COLO668 (cell line): ENCODE measurements at regions not wholly inside any gene's neighbourhood (a gene's known extent, or its start where the extent isn't known, plus 50 kb on each side); places are given as distances from the start of the nearest gene placed in this dataset.
"Not testable (repeated sequence)": the region's sequence is repeated elsewhere in the genome, so short reads cannot be mapped to it uniquely, and the experiment has no call there.

Experiments
- DNase-seq: peaks from one replicate; lab custom pipeline; 2025; ENCODE audit not compliant: unreplicated experiment; lab: John Stamatoyannopoulos, UW

DNA sequence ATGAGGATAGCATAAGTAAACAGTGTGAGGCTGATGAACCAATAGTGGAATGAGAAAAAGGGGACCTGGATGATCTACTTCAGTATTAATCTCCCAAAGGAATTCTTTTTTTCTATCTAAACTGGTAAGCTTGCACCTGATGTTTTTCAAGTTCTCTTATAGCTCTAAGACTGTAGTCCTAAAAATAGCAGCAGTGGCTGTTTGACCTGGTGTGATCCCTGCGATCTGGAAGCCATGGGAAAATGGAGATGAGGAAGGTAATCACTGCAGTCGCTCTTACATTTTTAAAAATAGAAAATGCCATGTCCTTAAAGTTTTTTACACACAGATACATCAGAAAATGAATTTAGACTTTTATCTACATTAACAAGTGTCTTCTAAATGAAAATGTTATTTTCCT lies 926.4 kb upstream of the SLC35B3 start:
- DNase-seq: no peak

DNA sequence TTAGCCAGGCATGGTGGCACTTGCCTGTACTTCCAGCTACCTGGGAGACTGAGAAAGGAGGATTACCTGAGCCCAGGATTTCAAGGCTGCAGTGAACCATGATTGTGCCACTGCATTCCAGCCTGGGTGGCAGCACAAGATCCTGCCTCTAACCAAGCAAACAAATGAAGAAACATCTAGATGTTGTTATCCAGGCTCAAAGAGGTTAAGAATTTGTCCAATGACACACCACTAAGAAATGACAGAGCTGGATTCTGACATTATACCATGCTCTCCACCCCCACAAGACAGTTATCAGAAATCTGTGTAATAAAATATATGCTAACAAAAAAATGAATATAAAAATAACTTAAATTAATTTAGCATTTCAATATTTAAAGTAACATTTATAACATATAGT lies 925.5 kb upstream of the SLC35B3 start:
- no peak for DNase-seq

DNA sequence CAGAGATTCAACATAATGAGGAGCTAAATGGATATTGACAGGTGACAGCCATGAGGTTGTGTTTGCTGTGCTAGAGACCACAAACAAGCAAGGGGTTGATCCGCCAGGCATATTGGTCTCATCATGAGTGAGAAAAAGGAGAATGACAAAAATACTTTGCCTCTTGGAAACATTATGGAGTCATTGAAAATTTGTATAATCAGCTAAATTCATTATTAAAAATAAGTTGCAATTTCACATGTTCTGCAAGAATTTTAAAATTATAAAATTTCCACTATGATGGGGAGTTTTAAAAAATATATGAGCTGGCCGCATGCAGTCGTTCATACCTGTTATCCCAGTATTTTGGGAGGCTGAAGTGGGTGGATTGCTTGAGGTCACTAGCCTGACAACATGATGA lies 912.3 kb upstream of the SLC35B3 start:
- DNase-seq: no peak

DNA sequence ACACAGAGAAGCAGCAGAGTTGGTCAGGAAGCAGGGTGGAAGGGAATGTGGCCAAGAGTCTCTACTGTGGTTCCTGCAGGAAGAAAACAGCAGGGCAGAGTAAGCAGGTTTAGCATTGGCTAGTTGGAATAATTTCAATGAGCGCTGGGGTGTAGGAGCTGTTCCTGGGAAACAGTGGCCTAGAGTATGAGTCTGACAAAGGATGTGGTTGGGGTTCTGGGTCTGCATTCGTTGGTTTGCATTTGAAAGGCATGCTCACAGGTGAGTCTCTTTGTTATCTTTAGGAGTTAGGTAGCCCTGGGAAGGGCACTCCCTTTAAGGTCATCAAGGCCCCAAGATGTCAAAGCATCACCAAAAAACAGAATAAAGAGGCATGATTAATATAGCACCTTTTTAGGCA lies 911.6 kb upstream of the SLC35B3 start:
- no peak for DNase-seq

DNA sequence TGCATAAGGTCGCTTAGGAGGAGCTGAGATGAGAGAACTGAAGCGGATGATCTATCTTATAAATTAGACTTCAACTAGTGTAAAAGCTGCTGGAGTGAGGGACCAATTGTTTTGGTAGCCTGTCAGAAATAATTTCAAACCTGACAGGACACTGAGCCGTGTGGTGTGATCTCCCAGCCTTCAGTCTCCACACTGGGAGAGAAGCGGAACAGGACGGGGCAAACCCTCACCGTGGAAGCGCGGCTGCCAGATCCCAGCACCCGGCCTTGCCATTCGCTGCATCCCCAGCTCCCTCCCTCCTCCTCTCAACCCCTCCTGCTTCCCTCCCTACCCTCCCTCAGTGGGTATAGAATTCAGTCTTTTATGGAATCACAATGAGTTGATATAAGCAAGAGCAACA lies 900.1 kb upstream of the SLC35B3 start:
- no peak for DNase-seq

DNA sequence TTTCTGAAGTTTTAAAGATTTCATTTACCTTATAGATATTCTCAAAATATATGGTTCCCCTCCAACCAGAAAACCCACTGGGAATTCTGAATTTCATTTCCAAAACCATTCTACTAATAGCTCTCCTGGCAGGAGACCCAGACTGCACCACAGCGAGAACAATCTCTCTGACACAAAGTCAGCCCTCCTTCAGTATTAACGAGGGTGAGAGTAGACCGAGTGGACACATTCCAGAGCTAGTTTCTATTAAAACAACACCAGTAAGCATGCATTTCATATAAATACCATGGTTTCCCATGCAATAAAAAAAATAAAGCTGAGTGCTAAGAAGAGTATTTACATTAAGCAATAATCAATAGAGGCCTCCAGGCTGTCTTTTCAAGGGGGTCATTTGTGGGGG lies 899.6 kb upstream of the SLC35B3 start:
- no peak for DNase-seq

DNA sequence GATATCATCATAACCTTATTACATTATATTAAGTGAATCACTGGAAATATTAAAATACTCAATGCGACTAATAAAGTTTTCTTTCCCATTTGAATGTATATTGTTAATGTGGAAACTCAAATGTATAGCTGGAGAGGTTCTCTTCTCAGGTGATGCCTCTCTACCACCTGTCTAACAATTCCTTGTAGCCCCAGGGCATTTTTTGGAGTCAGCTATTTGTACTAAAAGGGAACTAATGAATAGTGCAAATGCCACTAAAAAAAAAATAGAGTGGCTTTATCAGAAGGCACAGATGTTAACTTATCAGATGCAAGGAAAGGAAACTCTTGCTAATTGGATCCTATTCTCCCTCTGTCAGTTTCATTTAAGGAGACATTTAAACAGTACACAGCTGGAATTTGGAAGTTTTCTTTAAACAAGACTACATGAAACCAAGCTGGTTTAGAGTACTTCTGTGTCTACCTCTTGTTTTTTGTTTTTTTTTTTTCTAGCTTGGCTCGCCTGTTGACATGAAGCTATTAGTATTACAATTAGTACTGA lies 897.0 kb upstream of the SLC35B3 start:
- no peak for DNase-seq

DNA sequence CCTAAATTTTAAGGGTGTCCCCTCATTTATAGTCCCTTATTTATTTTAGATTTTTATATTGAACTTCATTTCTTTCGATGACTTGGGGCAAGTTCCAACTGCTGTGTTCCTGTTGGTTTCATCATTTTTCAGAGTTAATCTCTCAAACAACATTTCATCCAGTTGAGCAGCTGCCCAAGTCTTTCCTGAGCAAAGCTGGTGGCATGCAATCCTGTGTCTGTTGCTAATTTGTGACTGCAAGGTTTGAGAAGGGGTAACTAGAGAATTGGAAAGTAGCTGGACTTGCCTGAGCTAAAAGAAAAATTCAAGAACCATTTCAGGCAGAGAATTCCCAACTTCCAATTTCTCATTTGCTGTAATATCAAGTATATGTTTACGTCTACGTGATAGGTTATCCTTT lies 881.5 kb upstream of the SLC35B3 start:
- DNase-seq: no peak

DNA sequence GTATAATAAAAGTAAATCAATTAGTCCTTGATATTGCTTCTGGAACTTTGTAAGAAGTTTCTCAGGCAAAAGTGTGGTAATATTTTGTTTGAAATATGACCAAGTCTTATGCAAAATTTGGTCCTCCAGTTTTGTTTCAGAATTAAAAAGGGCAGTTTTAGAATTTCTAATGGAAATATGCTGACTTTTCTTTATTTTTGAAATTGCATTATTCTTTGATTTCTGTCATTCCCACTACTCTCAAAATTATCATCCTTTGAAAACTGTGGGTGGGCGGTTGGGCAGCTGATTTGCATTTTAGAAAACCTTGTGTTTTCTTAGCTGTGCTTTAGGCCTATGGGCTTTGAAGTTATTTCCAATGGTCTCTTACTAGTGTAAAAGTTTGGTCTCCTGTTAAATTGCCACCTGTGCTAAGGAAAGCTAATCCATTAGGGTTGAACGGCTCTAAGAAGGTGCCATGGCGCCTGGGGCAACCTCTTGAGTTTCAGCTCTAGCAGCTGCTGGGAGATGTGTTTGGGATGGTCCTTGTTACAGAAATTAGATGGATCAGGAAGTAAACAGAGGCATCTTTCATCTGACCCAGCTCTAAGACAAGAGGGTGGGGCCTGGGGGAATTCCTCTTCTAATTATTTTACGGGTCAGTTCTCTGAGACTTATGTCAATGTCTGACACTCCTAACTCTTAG lies 880.8 kb upstream of the SLC35B3 start:
- DNase-seq: no peak

DNA sequence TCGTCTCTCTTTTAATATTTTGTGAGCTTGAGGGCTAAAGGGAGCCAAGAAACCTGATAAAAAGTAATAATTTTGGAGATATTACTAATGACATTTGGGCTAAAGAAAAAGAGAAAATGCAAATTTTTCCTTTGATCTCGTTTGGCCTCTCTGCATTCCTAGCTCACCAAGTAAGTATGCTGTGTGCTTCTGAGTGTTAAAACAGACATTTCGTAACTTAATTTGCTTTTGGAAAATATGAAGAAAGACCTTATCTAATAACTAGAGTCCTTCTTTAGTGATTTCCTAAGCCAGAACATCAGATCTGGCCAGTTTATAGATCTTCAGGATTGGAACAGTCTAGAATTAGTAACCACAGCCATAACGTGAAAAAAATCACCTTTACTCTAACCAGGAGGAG lies 872.9 kb upstream of the SLC35B3 start:
- no peak for DNase-seq

DNA sequence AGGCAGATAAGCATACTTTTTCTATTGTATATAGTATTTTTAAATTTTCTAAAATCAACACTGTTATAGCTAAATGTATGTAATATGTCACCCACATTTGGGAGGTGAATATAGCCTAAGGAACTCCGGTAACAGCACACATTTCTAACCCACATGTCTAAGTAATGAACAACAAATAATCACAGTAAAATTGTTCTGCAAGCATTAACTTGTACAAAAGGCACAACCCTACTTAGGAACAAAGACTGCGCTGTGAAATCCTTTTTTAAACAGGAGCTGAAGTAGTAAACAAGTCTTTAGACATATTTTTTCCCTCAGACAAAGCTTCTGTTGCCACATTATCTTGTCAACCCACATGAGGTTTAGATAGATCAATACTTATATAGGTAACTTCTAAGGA lies 872.4 kb upstream of the SLC35B3 start:
- no peak for DNase-seq

DNA sequence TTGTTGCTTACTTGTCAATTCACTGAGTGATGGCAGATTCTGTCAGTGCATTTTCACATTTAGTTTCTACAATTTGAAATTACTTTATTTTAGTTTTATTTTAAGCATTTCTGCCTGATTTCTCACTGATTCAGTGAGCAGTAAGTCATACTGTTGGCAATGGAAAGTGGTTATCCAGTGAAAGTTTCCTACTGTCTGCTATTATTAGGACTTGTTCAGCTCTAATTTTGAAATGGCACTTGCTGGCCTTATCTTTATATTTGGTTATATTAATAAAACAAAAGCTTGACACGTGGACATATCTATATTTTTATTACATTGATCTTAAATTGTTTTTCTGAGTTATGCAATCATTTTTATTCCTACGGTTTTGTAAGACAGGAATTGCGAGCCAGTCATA lies 871.8 kb upstream of the SLC35B3 start:
- DNase-seq: no peak

DNA sequence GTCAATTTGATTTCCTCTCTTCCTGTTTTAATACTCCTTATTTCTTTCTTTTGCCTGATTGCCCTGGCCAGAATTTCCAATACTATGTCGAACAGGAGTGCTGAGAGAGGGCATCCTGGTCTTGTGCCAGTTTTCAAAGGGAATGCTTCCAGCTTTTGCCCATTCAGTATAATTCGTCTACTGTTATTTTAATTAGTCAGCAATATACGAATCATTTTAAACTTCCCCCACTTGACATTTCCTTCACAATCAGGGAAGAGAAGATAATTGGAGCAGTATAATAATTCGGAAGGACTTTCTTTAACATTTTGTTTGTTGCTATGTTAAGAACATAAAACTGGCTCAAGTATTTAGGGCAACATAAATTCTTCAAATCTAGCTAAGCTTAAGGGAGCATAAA lies 860.3 kb upstream of the SLC35B3 start:
- DNase-seq: no peak

DNA sequence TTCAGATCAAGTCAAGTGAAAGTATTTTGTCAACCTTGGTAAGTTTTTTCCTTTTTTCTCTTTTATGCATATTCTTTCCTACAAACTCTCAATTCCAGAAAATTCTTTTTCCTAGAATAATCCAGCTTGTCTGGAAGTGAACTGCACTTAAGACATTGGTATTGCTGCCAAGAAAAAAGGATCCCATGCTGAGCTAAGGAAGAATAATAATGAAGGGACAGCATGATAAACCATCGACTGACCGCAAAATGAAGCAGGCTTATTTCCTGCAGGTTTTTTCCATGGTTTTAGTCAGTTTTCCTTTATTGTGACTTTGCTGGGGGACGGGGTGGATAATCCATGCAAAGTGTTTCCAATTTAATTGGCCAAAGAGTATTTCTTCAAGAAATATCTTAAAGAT lies 857.6 kb upstream of the SLC35B3 start:
- DNase-seq: no peak

DNA sequence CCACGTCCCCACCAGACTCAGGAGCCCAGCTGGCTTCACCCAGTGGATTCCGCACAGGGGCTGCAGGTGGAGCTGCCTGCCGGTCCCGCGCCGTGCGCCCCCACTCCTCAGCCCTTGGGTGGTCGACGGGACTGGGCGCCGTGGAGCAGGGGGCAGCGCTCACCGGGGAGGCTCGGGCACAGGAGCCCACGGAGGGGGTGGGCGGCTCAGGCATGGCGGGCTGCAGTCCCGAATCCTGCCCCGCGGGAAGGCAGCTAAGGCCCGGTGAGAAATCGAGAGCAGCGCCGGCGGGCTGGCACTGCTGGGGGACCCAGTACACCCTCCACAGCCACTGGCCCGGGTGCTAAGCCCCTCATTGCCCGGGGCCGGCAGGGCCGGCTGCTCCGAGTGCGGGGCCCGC lies 855.0 kb upstream of the SLC35B3 start:
- DNase-seq: not testable (repeated sequence)

DNA sequence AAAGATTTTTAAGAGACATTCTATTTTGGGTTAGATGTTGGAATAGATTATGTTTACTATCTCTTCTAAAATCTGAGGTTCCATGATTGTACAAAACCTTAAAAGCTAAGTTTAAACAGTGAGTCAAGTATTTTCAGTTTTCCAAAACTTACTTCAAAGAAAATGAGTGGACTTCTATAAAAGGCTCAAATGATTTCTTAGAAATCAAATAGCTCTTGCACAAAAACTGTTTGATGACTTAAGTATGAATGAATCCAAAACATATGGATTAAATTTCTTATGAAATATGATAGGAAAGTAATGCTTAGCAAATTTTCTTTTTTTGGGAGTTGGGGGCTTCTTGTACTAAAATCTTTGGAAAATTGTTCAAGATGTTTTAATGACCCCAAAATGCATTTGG lies 837.3 kb upstream of the SLC35B3 start:
- no peak for DNase-seq

DNA sequence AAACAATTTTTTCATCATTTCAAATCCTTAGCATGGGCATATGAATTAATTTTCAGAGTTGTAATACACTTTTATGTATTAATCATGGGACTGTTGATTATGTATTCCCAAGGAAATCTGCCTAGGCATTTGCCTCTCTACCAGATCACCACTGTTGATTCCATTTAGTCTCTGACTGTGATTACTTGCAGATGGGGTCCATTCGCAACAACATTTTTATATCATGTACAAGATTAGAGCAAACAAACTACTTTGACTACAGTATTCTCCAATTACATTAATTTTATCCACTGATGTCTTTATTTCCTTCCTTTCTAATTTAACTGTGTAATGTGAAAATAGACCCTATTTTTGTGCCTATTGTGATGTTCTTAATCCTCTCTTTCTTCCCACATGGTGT lies 831.4 kb upstream of the SLC35B3 start:
- DNase-seq: no peak

DNA sequence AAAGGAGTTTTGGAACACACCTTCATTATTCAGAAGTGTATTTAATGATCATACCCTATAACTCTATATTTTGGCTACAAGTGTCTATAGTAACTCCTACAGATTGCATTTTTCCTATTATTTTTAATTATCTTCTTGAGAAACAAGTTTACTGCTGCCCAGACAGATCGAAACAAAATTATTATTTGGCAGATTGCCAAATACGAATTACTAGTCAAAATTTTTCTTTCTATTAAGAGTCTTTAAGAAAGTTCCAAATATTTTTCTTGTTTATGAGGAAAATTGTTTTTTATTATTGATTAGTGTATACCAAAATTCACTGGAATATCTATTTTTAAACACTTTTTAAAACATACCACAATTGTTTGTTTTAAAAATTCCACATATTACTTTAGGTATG lies 821.9 kb upstream of the SLC35B3 start:
- no peak for DNase-seq

DNA sequence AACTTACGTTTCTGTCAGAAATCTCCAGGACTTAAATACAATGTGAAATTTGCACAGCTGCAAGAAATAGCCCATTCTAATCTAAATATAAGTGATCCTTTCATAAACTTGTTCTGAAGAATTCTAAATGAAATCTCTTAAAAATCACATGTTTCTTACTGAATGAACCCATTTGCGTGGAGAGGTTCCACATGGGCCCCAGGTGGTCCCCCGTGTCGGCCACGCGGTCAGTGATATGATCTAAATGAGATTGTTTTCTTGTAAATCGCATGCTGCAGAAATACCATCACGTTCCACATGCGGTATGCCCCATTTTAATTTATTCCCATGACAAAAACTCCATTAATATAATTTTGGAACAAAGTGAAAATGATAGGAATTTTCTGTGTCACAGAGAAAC lies 818.9 kb upstream of the SLC35B3 start:
- no peak for DNase-seq

DNA sequence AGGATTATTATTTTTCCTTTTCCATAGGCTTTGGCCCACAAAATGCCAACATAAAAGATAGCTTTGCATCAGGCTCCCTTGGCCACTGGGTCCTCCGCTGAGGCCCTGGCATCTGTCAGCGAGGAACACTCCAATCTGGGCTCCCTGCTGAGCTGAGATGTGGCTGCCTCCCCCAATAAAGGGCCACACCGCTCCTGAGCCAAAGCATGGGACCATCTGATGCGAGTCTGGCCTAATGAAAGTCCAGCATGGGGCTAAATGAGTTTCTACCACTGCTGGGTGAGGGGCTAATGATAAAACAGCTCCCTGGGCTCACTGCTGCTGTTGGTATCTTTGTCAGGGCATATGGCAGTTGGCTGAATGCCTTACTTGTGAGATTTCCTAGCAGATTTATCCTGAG lies 817.5 kb upstream of the SLC35B3 start:
- DNase-seq: no peak

DNA sequence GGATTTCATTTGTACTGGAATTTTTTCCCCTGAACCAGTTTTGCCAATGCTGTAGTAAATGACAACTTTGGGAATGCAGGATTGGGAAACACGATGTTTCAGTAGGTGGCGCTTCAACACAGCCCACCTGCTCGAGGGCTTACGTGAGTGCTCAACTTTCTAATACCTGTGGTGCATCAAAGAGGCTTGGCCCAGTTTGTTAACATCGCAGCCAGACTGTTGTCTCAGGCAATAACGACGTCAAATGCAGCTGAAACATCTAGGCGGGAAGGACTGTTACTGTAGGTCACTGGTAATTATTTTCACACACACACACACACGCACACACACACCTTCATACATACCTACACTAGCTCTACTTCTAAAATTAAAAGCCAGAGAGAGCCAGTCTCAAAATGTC lies 815.5 kb upstream of the SLC35B3 start:
- DNase-seq: peak; percentile 51

DNA sequence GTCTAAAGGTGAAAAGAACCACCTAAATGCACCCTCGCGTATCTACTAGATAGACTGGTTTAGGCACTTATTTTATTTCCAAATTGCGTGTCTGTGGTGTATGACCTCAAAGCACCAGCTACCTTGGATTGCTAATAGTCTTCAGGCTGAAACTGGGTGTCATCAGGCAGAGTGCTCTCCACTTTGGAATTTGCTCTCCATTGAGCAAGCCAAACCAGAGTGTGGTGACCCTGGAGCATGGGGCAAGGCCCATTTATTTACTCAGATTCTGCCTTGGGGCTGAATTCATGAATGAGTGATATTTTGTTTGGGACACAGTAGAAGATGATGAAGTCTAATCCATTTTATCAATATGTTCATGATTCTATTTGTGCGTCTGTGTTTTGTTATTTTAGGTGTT lies 812.8 kb upstream of the SLC35B3 start:
- DNase-seq: no peak

DNA sequence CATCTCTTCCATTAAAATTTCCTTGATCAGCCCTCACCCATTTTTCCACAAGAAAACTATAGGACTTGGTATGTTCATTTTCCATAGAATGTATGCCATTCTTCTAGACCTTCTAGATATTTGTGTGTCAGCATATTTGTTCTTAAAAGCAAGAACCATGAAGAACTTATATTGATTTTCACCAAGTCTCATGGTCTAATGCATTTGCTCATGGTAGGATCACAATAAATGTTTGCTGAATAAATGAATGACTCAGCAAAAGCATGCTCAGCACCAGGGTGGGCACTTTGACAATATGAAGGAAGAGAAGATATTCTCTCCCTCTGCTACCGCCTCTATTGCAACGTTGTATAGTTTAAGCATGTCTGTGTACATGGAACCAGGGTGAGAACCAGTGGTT lies 805.5 kb upstream of the SLC35B3 start:
- DNase-seq: no peak
